DND-41 (cell line): ENCODE measurements at regions not wholly inside any gene's neighbourhood (a gene's known extent, or its start where the extent isn't known, plus 50 kb on each side); places are given as distances from the start of the nearest gene placed in this dataset.

Experiments used
- CTCF ChIP-seq: IDR thresholded peaks from 2 replicates; pipeline ENCODE4 v1.5.1; 2012; ENCODE audit warnings: borderline replicate concordance, low read length, moderate library complexity, mild to moderate bottlenecking; ENCODE audit not compliant: poor library complexity, severe bottlenecking; ENCODE audit errors: extremely low read depth
- EZH2 ChIP-seq: IDR thresholded peaks from 3 replicates; pipeline ENCODE4 v1.6.1; 2012; ENCODE audit warnings: borderline replicate concordance, low read depth, mild to moderate bottlenecking, moderate library complexity, low read length, inconsistent platforms; ENCODE audit not compliant: severe bottlenecking

- TF ChIP-seq CTCF, result no peak
- no peak for TF ChIP-seq EZH2
Measured at GRCh38 chr12:87660291-87660690, 368.9 kb downstream of the C12orf50 start.
